ENCODE measurements at regions not wholly inside any gene's neighbourhood (a gene's known extent, or its start where the extent isn't known, plus 50 kb on each side); places are given as distances from the start of the nearest gene placed in this dataset.
"Not testable (repeated sequence)": the region's sequence is repeated elsewhere in the genome, so short reads cannot be mapped to it uniquely, and the experiment has no call there.

DNA sequence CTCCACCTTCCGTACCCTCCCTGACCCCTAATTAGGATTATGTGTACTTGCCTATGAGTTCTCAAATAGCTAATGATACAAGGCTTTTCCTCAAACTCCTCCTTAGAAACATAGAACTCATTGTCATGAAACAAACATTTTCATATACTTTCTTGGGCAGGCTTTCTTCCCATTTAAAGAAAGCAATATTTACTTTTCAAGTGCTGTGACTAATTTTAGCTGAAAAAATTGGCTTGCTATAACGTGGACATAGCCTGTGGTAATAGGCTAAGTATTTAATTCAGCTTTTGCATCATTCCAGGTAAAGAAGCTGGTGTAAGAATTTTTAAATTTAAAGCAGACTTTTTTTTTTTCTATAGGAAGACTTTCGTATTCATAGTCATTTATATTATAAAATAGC lies 208.7 kb downstream of the SOX2 start:
- DNase-seq (ENCODE audit: low spot score): no peak

DNA sequence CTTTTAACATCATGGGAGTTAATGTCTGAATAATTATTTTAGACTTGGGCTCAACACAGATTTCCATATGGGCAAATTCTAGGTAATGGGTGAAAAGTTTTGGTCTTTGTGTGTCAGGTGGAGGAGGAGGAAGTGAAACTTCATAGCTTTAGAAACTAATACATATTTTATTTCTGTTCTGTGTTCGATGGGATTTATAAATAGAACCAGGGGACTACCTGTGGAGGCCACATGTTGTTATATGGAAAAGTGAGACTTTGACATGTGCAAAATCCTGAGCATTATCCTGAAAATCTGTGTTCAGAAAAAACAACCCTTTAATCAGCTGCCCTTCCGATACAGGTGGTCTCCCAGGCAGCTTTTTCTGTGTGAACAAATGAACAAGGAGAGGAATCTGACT lies 209.5 kb downstream of the SOX2 start:
- no peak for DNase-seq (ENCODE audit: low spot score)

DNA sequence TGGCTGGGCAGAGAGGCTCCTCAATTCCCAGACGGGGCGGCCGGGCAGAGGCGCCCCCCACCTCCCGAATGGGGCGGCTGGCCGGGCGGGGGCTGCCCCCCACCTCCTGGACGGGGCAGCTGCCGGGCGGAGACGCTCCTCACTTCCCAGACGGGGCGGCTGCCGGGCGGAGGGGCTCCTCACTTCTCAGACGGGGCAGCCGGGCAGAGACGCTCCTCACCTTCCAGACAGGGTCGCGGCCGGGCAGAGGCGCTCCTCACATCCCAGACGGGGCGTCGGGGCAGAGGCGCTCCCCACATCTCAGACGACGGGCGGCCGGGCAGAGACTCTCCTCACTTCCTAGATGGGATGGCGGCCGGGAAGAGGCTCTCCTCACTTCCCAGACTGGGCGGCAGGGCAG lies 214.1 kb downstream of the SOX2 start:
- DNase-seq (ENCODE audit: low spot score): not testable (repeated sequence)

DNA sequence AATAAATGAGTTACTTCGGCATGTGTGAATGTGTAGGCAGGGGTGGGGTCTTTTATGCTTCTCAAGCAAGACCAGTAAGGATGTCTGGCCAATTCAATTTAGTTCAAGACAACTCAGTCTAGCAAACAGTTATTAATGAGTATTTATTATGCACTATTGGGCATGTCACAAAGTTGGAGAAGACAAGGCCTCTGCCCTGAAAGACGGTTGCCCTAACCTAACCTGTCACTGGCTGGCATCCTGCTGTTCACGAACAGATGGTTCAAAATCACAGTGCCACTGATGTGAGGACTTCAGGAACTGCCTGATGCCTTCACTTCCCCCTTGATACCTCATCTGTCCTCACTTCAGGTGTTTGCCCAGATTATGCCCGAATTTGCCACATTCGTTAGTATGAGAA lies 217.8 kb downstream of the SOX2 start:
- no peak for DNase-seq (ENCODE audit: low spot score)

DNA sequence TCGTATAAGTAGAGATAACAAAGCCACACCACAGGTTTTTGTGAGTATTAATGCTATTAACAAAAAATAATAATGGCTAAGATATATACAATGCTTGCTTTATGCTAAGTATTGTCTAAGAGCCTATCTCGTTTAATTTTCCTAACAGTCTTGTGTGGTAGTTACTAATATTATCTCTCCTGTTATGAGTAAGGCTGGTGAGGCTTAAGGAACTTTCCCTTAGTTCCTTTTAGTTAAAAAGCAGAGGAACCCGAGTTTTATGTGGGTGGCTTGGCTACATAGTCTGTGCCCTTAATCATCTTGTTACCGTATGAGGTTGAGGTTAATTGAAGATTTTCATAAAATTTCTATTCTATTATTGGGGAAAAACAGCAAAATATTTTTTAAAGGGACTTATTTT lies 218.4 kb downstream of the SOX2 start:
- DNase-seq (ENCODE audit: low spot score): no peak

DNA sequence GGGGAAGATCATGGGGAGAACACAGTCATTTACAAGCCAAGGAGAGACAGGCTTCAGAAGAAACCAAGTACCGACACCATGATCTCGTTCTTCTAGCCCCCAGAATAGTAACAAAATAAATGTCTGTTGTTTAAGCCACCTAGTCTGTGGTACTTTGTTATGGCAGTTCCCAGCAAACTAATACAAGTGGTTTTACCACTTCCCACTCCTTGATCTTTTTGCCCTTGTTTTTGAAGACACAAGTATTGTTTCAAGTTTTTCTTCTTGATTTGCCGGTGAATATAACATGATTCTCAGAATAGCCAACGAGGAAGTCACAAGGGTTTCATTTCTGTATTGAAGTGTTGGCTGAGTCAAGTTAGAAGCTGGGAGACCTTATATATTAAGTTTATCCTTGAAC lies 220.3 kb downstream of the SOX2 start:
- DNase-seq (ENCODE audit: low spot score): no peak

DNA sequence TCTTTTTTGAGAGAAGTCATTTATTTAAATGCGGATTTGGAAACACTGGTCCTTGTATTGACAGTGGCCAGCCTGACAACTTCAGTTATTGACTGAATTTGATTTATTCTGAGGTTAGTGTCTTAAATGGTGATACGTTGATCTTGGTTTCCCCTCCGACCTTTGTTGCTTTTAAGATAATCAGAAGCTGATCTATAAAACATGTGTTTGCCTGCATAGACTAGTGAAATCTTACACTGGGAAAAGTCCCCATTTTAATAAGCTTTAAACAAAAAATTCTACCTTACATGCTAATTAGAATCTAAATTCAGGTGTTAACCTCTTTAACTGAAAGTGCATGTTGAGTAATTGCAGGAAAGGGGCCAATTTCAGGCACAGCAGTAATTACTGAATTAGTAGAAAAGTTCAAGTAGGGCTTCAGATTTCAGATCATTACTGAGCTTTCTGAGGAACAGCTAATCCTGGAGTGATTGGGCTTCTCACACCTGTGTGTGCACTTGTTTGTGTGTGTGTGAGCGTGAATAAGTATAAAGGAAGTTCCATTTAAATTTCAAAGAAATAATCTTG lies 221.4 kb downstream of the SOX2 start:
- DNase-seq (ENCODE audit: low spot score): no peak

DNA sequence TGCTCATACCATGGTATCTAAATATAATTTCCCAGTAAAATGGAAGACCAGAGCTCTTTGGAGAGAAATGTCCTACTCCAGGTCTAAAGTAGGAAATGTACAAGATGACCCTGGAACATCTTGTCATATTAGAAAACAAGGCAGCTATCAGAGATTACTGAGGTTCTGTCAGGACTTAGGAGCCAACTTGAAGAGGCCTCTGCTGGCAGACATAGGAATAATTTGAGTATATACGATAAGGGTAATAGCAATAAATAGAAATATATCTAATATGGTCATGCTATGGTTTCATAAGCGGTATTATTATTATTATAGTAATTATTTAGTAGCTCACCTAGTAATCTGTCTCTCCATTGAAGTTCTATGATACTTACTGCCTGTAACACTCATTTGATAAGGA lies 224.2 kb downstream of the SOX2 start:
- DNase-seq (ENCODE audit: low spot score): no peak

DNA sequence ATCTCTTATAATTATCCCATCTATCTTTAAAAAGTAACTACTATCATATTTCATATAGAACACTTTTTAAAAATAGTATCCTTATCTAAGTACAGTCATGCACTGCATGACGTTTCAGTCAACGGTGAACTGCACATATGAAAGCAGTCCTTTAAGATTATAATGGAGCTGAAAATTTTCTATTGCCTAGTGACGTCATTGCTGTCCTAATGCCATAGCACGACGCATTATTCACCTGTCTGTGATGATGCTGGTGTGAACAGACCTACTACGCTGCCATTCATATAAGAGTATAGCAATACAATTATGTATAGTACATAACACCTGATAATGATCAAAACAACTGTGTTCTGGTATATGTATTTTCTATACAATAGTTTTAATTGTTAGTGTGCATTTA lies 225.0 kb downstream of the SOX2 start:
- no peak for DNase-seq (ENCODE audit: low spot score)

DNA sequence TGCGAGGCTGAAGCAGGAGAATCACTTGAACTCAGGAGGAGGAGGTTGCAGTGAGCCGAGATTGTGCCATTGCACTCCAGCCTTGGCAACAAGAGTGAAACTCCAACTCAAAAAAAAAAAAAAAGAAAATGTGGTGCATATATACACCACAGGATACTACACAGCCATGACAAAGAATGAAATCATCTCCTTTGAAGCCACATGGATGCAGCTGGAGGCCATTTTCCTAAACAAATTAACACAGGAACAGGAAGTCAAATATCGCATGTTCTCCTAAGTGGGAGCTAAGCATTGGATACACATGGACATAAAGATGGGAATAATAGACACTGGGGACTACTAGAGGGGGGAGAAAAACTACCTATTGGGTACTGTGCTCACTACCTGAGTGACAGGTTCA lies 226.9 kb downstream of the SOX2 start:
- not testable (repeated sequence) for DNase-seq (ENCODE audit: low spot score)

DNA sequence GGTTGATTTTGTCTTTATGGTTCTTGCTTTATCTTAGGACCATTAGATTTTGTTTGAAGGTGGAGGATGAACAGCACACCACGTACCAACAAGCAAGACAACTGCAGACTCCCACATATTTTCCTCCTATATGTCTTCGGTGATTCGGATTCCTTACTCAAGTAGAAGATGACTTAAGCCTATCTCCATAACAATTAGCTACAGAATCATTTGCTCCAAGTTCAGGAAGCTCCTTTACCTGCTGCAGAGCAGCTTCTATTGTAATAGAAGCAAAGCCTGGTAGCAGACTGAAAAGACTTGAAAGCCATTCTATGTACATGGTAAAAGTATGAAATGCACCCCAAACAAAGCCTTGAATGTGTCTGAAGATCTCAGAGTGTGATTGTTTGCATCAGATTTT lies 229.0 kb downstream of the SOX2 start:
- no peak for DNase-seq (ENCODE audit: low spot score)

DNA sequence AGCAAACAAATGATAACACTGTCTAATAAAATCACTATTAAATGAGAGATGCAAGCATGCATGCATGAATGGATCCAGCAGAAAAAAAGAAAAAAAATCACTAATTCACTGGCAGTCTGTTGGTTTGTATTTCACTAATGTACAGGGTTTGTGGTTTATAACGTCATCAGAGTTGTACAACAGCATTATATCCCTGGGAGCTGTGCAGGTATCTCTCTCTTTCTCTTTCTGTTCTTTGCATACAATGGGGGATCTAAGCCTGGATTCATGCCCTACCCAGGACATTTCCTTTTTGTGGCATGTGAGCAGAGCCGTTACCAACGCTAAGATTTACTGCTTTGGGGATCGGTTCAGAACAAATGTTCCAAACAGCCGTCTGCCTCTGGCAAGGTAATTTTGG lies 229.5 kb downstream of the SOX2 start:
- DNase-seq (ENCODE audit: low spot score): no peak

DNA sequence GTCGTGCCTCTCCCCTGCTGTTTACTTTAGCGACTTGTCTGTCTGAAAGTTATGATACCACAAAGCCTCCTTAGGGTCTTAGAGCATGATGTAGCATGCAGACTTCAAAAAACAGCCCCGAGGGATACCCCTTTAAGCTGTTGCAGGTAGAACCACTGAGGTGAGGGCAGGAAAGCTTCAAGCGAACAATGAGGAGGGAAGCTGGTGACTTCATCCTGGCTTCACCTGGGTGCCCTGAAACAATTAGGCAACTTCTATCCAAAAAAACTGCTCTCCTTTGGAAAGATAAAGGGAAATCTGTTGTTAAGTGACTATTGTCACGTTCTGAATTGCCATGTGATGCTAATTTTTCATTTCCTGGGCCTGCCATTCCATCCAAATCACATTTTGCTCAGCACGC lies 231.6 kb downstream of the SOX2 start:
- no peak for DNase-seq (ENCODE audit: low spot score)

DNA sequence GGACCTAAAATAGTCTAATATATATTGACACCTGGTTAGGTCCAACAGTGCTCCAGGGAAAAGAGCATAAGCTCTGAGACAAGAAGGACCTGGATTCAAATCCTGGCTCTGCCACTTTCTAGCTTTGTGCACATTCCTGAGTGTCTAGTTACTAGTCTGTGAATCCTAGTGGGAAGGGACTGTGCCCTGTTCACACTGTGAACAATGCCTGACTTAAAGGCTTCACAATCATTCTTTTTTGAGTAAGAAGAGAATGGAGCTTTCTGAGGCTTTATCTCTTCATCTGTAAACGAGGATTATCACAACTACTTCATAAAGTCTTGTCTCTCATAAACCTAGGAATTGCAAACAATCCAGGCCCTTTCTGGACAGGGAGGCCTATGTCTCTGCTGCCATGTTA lies 235.9 kb downstream of the SOX2 start:
- no peak for DNase-seq (ENCODE audit: low spot score)

DNA sequence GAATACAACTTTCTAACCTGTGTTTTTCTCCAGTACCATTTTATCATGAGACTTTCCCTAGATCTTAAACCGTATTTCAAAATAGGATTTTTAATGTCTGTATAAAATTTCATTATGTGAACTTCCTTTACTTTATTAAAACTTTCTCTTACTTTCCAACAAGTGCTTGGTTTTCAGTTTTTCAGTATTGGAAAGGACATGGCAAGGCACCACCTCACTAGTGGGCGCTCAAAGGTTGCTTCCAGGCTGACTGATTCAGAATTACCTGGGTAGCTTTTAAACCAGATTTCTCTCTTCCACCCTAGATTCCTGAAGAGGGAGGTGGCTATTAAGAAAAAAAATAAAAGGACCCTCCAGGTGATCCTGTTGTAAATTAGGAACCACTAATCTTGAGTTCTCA lies 236.6 kb downstream of the SOX2 start:
- no peak for DNase-seq (ENCODE audit: low spot score)

DNA sequence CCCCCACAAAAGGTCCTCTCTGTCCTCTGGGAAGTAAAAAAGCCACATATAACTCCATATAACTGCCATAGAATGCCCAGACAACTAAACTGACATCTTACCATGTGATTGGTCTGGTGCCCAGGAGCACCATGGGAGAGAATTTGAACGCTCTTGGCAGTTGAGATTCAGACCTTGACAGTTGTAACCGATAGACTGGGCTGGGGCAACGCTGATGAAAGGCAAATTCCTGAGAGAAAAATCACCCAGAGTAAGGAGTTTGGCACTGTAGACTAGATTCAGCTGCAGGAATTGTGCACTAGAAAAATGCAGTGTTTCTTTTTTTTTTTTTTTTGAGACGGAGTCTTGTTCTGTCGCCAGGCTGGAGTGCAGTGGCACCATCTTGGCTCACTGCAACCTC lies 240.5 kb downstream of the SOX2 start:
- no peak for DNase-seq (ENCODE audit: low spot score)

DNA sequence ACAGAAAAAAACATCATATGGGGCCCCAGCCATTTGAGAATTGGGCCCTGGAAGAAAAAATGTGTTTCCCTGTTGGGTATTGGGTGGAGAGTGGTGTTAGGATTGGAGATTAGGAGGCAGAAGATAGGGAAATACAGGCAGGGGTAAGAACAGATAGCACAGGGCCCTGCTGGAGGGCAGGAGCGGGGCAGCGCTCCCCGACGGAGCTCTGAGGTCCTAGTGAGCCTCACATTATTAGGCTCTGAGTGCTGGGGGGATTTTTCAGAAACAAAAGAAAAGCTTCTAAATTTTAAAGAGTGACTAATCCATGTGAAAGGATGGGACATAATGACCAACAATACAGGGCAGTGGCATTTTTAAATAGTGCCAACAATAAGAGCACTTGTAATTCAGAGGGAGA lies 241.2 kb downstream of the SOX2 start:
- no peak for DNase-seq (ENCODE audit: low spot score)

DNA sequence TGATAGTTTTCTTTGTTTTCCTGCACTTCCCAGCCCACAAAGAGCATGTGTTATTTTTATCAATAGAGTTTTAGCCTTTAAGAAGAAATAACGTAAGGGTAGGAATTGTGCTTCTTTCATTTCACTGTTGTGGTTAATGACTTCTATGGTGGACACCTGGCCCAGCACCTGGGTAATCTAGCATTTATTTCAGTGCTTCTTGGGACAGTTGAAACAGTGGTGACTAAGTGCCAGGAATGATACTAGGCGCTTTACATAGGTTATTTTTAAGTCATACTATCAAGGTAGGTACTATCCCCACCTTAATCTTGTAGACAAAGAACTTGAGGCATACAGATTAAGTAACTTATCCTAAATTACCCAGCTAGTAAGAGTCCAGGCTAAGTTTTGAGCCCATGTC lies 243.8 kb downstream of the SOX2 start:
- DNase-seq (ENCODE audit: low spot score): no peak

DNA sequence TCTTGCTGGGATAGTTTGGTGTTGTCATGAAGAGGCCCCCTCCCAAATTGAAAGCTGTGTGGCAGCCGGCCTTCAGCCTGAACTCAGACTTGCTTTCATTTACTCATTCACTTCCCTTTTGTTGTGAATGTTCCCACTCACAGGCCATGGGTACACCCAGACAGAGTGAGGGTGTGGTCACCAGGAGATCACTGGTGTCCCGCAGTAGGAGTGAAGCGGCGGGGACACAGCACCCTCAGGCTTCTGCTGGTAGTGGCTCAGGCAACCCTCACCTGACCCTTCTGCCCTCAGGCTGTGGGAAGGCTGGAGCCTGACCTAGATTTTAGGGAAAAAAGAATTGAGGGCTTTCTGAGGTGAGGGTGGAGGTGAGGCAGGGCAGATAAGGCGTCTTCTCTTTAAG lies 244.4 kb downstream of the SOX2 start:
- DNase-seq (ENCODE audit: low spot score): no peak

DNA sequence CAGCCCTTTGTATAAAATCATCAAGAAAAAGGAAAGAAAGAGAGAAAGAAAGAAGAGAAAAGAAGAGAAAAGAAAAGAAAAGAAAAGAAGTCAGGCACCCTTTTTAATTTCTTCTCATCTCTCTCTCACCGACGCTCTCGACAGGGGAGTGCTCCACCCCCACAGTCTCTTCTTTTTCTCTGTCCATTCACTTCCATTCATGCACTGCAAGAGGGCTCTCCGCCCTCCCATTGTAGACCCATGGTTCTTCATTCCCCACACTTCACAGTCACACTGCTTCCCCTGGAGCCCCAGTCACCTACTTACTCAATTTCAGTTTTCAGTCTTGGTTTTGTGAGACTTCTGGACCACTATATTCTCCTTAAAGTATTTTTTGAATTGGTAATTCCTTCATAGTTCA lies 254.7 kb downstream of the SOX2 start:
- no peak for DNase-seq (ENCODE audit: low spot score)

DNA sequence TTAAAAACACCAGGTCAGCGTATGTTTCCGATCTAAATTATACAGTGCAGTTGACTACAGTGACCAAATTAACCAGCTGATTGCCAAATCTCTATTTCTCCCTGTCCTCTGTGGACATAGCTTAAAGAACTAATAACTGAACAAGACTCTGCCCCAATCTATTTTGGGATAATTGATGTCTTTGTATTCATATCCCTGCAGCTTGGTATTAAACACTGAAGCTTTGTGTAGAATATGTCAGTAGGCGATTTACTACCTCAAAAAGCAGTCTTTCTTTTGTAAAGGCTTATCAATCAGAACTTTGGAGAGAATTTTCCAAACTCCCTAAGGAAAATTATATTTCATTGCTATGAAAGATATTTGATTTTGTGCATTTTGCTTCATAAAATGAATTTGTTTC lies 258.2 kb downstream of the SOX2 start:
- no peak for DNase-seq (ENCODE audit: low spot score)

DNA sequence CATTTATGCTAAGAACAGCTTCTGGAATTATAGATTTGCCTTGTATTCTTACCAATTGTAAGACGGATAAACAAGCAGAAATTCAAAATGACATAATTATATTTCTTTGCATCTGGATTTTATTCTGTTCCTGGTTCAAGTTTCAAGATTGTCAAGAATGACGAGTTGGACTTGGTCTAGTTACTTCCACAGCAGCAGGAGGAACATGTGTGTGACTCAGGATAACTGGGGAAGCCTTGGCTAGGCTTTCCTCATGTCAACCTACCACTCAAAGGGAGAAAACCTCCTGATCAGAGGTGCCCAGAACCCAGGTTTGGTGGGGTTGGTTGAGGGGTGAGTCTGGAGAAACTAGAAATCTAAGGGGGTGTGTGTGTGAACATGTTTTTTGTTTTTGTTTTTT lies 259.7 kb downstream of the SOX2 start:
- no peak for DNase-seq (ENCODE audit: low spot score)

DNA sequence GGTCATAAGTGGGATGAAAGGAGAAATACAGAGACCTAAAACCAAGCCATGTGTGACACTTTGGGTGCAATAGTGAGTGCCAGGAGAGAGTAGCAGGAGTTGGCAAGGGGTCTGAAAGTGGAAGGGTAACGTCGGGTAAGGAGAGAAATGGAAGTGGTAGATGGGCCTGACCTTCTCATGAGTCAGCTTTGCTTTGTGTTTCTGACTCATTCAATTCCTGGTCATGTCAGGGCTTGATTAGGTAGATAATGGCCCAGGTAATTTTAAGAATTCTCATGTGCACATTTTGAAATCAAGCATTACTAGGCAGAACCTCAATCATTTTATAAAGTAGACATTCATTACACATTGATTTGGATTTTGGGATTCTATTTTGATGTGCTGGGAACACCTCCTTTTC lies 262.5 kb downstream of the SOX2 start:
- no peak for DNase-seq (ENCODE audit: low spot score)

DNA sequence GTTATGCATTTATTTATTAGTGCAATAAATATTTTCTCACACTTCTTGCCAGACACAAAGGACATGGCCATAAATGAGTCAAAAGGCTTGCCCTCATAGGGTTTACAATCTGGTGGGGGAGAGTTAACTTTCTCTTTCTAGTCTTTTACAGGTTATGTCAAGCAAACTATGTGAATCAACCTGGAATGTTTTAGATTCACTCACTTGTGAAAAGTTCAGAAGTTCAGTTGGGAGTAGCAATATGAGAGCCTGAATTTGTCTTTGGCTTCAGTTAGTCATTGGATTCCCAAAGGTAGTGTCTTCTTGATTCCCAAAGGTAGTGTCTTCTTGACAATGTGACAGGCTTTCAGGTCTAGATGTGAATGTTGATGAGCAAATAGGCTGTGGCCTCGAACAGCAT lies 264.8 kb downstream of the SOX2 start:
- no peak for DNase-seq (ENCODE audit: low spot score)

DNA sequence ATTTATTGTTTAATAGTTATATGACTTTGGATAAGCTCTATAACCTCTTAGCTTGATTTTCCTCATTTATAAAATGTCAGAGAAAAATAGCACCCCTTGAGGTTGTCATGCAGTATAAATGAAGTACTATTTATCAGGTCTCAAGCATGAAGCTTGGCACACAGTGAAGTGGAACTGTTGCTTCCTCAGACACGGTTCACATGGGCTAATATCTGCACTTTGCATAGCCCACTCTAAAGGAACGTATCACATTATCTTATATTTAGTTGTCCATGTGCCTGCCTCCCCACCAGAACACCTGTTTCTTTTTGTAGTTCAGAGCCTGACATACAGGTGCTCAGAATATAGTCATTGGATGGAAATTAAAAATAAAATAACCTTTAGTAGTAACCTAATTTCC lies 273.7 kb downstream of the SOX2 start:
- no peak for DNase-seq (ENCODE audit: low spot score)
